Smooth muscle cell (in vitro differentiated cells): ENCODE measurements at regions not wholly inside any gene's neighbourhood (a gene's known extent, or its start where the extent isn't known, plus 50 kb on each side); places are given as distances from the start of the nearest gene placed in this dataset.
A peak's percentile ranks its signal among the peaks of the same experiment; 100 is the strongest.
"Not testable (repeated sequence)": the region's sequence is repeated elsewhere in the genome, so short reads cannot be mapped to it uniquely, and the experiment has no call there.

Experiments used
- DNase-seq: peaks from one replicate; lab custom pipeline; 2025; ENCODE audit not compliant: unreplicated experiment; lab: John Stamatoyannopoulos, UW
- H2AFZ ChIP-seq: fragments of 200-600 bp; sonication (generic); 2 replicates; pipeline ENCODE4 v1.6.0; 2016; ENCODE audit warnings: antibody characterized with exemption, low read depth, mild to moderate bottlenecking
- H3F3A ChIP-seq: fragments of 200-600 bp; sonication (generic); 2 replicates; pipeline ENCODE4 v1.6.0; 2017; ENCODE audit warnings: antibody characterized with exemption, low read depth
- H3K27ac ChIP-seq: fragments of 200-600 bp; sonication (generic); 2 replicates; pipeline ENCODE4 v1.5.1; 2016; ENCODE audit warnings: low read depth, mild to moderate bottlenecking
- H3K27me3 ChIP-seq: fragments of 200-600 bp; sonication (generic); 2 replicates; pipeline ENCODE4 v1.6.1; 2016; ENCODE audit warnings: low read depth, mild to moderate bottlenecking
- H3K36me3 ChIP-seq: fragments of 200-600 bp; sonication (generic); 2 replicates; pipeline ENCODE4 v1.5.1; 2016; ENCODE audit warnings: low read depth
- H3K4me1 ChIP-seq: fragments of 200-600 bp; sonication (generic); 2 replicates; pipeline ENCODE4 v1.5.1; 2016; ENCODE audit warnings: low read depth
- H3K4me2 ChIP-seq: fragments of 200-600 bp; sonication (generic); 2 replicates; pipeline ENCODE4 v1.6.0; 2016; ENCODE audit warnings: mild to moderate bottlenecking
- H3K4me3 ChIP-seq: fragments of 200-600 bp; sonication (generic); 2 replicates; pipeline ENCODE4 v1.5.1; 2016; ENCODE audit warnings: mild to moderate bottlenecking
- H3K79me2 ChIP-seq: fragments of 200-600 bp; sonication (generic); 2 replicates; pipeline ENCODE4 v1.6.0; 2016; ENCODE audit warnings: low read depth, mild to moderate bottlenecking
- H3K9ac ChIP-seq: fragments of 200-600 bp; sonication (generic); 2 replicates; pipeline ENCODE4 v1.6.0; 2016; ENCODE audit warnings: low read depth
- H3K9me3 ChIP-seq: fragments of 200-600 bp; sonication (generic); replicated peaks from 2 replicates; pipeline ENCODE4 v1.5.1; 2016; ENCODE audit warnings: low read depth
- H4K20me1 ChIP-seq: fragments of 200-600 bp; sonication (generic); 2 replicates; pipeline ENCODE4 v1.6.0; 2016; ENCODE audit warnings: low read depth
- CTCF ChIP-seq: fragments of 200-600 bp; sonication (generic); IDR thresholded peaks from 2 replicates; pipeline ENCODE4 v1.5.1; 2017; ENCODE audit warnings: borderline replicate concordance, mild to moderate bottlenecking, antibody characterized with exemption; ENCODE audit not compliant: insufficient read depth, poor library complexity, severe bottlenecking
- WGBS: methylation state at CpG from one replicate; pipeline ENCODE4 v1.1.7; 2016; ENCODE audit warnings: low lambda C conversion rate; 5-methylcytosine and 5-hydroxymethylcytosine counted together

- TF ChIP-seq CTCF, result no peak
- 77% methylated on average over 6 of the region's 6 CpGs for WGBS
- Histone ChIP-seq H3K79me2 (no peaks in the 10 kb centered on the region), H3K4me1 (no peaks in the 10 kb centered on the region), H3F3A (no peaks in the 10 kb centered on the region), H3K9me3 (no peaks in the 10 kb centered on the region), H3K36me3 (no peaks in the 10 kb centered on the region), H3K27me3 (no peaks in the 10 kb centered on the region), H3K4me3 (no peak overlapping the region), H4K20me1 (no peaks in the 10 kb centered on the region), H3K9ac (no peak overlapping the region), H3K27ac (no peak overlapping the region), H2AFZ (no peak overlapping the region), H3K4me2 (no peak overlapping the region)
- DNase-seq, result no peak
These were observed 74.7 kb upstream of the MB21D2 start for GRCh38 chr3:192992361-192992760.

GRCh38 chr3:192993411-192993810, 75.8 kb upstream of the MB21D2 start:
- Histone ChIP-seq H2AFZ (peak overlapping the region; percentile 17), H4K20me1 (no peaks in the 10 kb centered on the region), H3K9ac (no peak overlapping the region), H3K36me3 (no peaks in the 10 kb centered on the region), H3K4me2 (peak overlapping the region; percentile 16), H3K79me2 (no peaks in the 10 kb centered on the region), H3K4me3 (no peak overlapping the region), H3F3A (no peaks in the 10 kb centered on the region), H3K4me1 (no peaks in the 10 kb centered on the region), H3K27ac (peak overlapping the region; percentile 20), H3K9me3 (no peaks in the 10 kb centered on the region), H3K27me3 (no peaks in the 10 kb centered on the region)
- 39% methylated on average over 3 of the region's 3 CpGs for WGBS
- no peak for DNase-seq
- no peak for TF ChIP-seq CTCF

GRCh38 chr3:193001113-193001512, 83.5 kb upstream of the MB21D2 start:
- not testable (repeated sequence) for H3K9me3 ChIP-seq, H3K27me3 ChIP-seq, H3K4me3 ChIP-seq, DNase-seq, H3K36me3 ChIP-seq, H4K20me1 ChIP-seq, H3K9ac ChIP-seq, H3K4me2 ChIP-seq, H3F3A ChIP-seq, H2AFZ ChIP-seq, H3K79me2 ChIP-seq, H3K4me1 ChIP-seq
- H3K27ac ChIP-seq, result peak overlapping the region; percentile 48
- 62% methylated on average over 5 of the region's 5 CpGs for WGBS

GRCh38 chr3:193003624-193004023, 86.0 kb upstream of the MB21D2 start:
- H4K20me1 ChIP-seq, H3F3A ChIP-seq, H3K36me3 ChIP-seq, H3K9ac ChIP-seq, H2AFZ ChIP-seq, DNase-seq, H3K27me3 ChIP-seq, H3K4me3 ChIP-seq, H3K4me2 ChIP-seq, H3K4me1 ChIP-seq, H3K27ac ChIP-seq, H3K9me3 ChIP-seq, H3K79me2 ChIP-seq: not testable (repeated sequence)
- WGBS, result 32% methylated on average over 1 of the region's 1 CpG

- TF ChIP-seq CTCF, result no peak
These were observed 91.0 kb upstream of the MB21D2 start for GRCh38 chr3:193008654-193009053.

More at GRCh38 chr3:193008654-193009053, 91.0 kb upstream of the MB21D2 start:
- no peaks in the 10 kb centered on the region for H3K79me2 ChIP-seq
- H2AFZ ChIP-seq, result no peak overlapping the region
- no peaks in the 10 kb centered on the region for H3K4me1 ChIP-seq
- 83% methylated on average over 1 of the region's 1 CpG for WGBS
- no peak overlapping the region for H3K9ac ChIP-seq
- H4K20me1 ChIP-seq, result no peaks in the 10 kb centered on the region
- H3K27me3 ChIP-seq, result no peaks in the 10 kb centered on the region
- H3K9me3 ChIP-seq, result peaks cover 10% of the 10 kb centered on the region
- H3K4me3 ChIP-seq, result no peak overlapping the region
- no peak for DNase-seq
- H3K4me2 ChIP-seq, result no peak overlapping the region
- H3K27ac ChIP-seq, result no peak overlapping the region
- H3F3A ChIP-seq, result no peaks in the 10 kb centered on the region
- H3K36me3 ChIP-seq, result no peaks in the 10 kb centered on the region
